Spleen (tissue), 7 donors: ENCODE measurements at regions not wholly inside any gene's neighbourhood (a gene's known extent, or its start where the extent isn't known, plus 50 kb on each side); places are given as distances from the start of the nearest gene placed in this dataset.

Source experiments
- CTCF ChIP-seq, 11 experiments: fragments of 200-600 bp in 7 of 11; fragments of 450-650 bp in 4 of 11; sonication (generic) in 4 of 11; IDR thresholded peaks in 8 of 11; conservative IDR thresholded peaks in 3 of 11; 1 replicate in 7 of 11; 2 replicates in 4 of 11; pipeline versions ENCODE4 v1.4.0 to v1.8.0; 2016 to 2021; ENCODE audit warnings: antibody characterized with exemption in 11 of 11, inconsistent platforms in 4 of 11, mild to moderate bottlenecking in 1 of 11
- POLR2A ChIP-seq, 3 donors: fragments of 450-650 bp; IDR thresholded peaks; one replicate each; pipeline ENCODE4 v1.5.1; 2017; ENCODE audit warnings: antibody characterized with exemption in 3 of 3, mild to moderate bottlenecking in 1 of 3
- POLR2AphosphoS5 ChIP-seq, 3 donors: sonication (generic); formaldehyde crosslinking; IDR thresholded peaks; one replicate each; pipeline ENCODE4 v1.5.1; 2017; ENCODE audit warnings: antibody characterized with exemption in 3 of 3
- donor health status: DM: no; HTN: no; CAD: no; lungs with moderate emphysema.
- donor health status: DM: no; HTN: no; CAD: no.
- donor health status: DM: no; HTN: no; CAD: no.

DNA sequence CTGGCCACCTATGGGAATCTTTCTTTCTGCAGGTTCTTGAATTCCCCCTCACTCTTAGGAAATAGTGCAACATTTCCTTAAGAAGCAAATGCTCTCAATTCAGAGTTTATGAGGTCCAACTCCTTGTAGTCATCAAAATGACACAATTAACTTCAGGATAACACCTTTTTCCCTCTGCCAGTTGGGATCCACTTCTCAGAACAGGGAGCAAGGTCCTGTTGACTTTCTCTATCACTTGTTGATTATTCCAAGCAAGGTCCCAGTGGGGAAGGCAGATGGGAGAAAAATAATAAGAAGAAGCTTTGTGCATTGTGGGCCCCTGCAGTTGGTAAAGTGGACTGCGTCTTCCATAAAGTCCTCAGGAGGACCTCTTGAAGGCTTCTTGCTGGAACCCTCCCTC is 315.6 kb upstream of the NPSR1 start:
- TF ChIP-seq POLR2A (IDR thresholded peaks at IDR 0.05) (no peak), CTCF (IDR thresholded peaks at IDR 0.05 in 8 of 11, conservative IDR thresholded peaks at IDR 0.05 in 3 of 11) (no peak), POLR2AphosphoS5 (IDR thresholded peaks at IDR 0.05) (no peak)
